ENCODE measurements at regions not wholly inside any gene's neighbourhood (a gene's known extent, or its start where the extent isn't known, plus 50 kb on each side); places are given as distances from the start of the nearest gene placed in this dataset.

- DNase-seq (ENCODE audit: low read depth in 4 of 4, low spot score in 3 of 4): no peak
These were observed 1292.8 kb upstream of the TENM3 start for GRCh38 chr4:180950377-180950776.

- DNase-seq (ENCODE audit: low read depth in 4 of 4, low spot score in 3 of 4): no peak
These were observed 1291.9 kb upstream of the TENM3 start for GRCh38 chr4:180951312-180951711.

- DNase-seq (ENCODE audit: low read depth in 4 of 4, low spot score in 3 of 4): no peak
These were observed 1289.6 kb upstream of the TENM3 start for GRCh38 chr4:180953572-180953971.

DNA sequence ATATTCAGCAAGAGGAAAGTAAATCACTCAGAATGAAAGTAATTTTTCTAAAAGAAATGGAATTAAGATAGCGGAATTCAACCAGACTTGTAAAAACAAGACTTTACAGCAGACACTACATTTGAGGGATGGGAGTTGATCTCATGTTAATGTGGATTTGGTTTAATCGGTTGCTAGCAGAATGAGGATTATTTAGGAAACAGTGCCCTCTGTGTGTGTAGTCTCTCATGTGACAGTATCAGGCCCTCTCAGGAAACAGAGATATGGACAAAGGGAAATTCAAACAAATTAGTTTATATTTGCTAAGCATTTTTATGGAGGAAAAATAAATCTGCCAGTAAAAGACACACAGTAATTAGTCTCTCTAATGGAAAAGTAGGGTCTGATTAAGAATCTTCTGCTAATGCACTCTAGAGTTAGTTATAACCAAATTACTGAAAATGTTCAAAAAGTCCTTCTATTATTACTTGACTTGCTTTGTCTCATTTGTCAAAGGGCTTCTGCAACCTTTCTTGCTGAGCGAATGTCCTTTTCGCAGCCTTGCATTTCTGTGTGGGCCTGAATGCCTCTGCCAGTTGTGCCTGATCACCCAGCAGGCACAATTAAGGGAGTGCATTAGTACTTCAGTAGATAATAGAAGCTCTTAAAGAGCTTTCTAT is 1282.3 kb upstream of the TENM3 start:
- DNase-seq (ENCODE audit: low read depth in 4 of 4, low spot score in 3 of 4): no peak

DNA sequence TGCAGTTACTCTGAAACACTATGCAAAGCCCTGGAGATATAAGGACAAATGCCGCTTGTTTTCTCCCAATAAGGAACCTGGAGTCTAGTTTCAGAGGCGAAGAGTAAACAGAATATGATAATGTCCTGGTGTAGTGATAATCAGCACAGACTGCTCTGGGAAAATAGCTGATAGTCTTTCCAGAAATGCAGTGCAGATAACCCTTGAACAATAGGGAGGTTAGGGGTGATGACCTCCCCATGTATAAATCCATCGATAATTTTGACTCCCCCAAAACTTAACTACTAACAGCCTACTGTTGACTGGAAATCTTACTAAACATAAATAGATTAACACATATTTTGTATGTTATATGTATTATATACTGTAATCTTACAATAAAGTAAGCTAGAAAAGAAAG is 1280.9 kb upstream of the TENM3 start:
- DNase-seq (ENCODE audit: low read depth in 4 of 4, low spot score in 3 of 4): no peak

DNA sequence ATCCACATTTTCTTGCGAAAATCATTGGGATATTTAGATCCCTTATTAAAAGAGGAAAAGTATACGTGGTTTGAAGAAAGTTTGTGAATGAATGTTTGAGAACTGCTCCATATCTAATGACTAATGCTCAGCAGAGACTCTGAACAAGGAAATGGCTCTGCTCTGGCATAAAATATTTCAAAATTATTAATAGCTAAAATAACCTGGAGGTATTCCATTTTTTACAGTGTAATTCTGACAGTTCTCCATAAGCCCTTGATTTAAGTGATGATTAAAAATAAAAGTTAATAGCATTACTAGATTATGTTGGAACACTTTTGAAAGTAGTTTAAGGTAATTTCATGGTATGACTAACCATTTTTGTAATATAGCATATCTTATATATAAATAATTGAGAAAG is 1276.9 kb upstream of the TENM3 start:
- DNase-seq (ENCODE audit: low read depth in 4 of 4, low spot score in 3 of 4): no peak

GRCh38 chr4:180967936-180968335 is 1275.3 kb upstream of the TENM3 start:
- DNase-seq (ENCODE audit: low read depth in 4 of 4, low spot score in 3 of 4): no peak

DNA sequence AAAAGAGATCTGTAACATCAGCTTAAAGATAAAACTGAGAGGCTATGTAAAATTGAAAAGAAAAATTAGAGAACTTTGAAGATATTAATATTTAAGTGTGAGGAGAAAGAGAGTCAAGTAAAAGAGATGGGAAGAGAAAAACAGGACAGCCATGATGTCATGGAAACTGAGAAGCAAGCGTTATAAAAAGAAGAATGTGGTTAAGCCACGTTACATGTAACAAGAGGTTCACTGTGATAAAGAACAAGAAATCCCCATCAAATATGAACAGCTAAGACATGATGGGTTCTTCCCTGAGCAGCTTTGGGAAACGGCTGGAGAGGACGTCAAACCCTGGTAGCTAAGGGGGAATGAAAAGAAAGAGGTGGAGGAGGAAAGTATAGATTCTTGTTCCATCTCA is 1269.3 kb upstream of the TENM3 start:
- DNase-seq (ENCODE audit: low read depth in 4 of 4, low spot score in 3 of 4): no peak

- no peak for DNase-seq (ENCODE audit: low read depth in 4 of 4, low spot score in 3 of 4)
These were observed 1252.3 kb upstream of the TENM3 start for GRCh38 chr4:180990931-180991330.

GRCh38 chr4:180993244-180993836 is 1249.9 kb upstream of the TENM3 start:
- no peak for DNase-seq (ENCODE audit: low read depth in 4 of 4, low spot score in 3 of 4)

DNA sequence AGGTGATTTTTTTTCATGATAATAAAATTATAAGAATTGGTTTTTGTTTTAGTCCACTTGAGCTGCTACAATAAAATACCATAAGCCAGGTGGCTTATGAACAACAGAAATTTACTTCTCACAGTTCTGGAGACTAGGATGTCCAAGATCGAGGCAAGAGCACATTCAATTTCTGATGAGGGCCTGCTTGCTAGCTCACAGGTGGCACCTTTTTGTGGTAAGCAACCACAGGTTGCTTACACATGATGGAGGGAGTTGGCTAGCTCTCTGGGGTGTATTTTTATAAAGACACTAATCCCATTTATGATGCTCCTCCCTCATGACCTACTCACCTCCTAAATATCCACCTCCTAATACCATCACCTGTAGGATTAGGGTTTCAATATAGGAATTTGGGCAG is 1248.5 kb upstream of the TENM3 start:
- no peak for DNase-seq (ENCODE audit: low read depth in 4 of 4, low spot score in 3 of 4)

GRCh38 chr4:180999217-180999616 is 1244.0 kb upstream of the TENM3 start:
- no peak for DNase-seq (ENCODE audit: low read depth in 4 of 4, low spot score in 3 of 4)

- DNase-seq (ENCODE audit: low read depth in 4 of 4, low spot score in 3 of 4): no peak
These were observed 1239.1 kb upstream of the TENM3 start for GRCh38 chr4:181004056-181004455.

DNA sequence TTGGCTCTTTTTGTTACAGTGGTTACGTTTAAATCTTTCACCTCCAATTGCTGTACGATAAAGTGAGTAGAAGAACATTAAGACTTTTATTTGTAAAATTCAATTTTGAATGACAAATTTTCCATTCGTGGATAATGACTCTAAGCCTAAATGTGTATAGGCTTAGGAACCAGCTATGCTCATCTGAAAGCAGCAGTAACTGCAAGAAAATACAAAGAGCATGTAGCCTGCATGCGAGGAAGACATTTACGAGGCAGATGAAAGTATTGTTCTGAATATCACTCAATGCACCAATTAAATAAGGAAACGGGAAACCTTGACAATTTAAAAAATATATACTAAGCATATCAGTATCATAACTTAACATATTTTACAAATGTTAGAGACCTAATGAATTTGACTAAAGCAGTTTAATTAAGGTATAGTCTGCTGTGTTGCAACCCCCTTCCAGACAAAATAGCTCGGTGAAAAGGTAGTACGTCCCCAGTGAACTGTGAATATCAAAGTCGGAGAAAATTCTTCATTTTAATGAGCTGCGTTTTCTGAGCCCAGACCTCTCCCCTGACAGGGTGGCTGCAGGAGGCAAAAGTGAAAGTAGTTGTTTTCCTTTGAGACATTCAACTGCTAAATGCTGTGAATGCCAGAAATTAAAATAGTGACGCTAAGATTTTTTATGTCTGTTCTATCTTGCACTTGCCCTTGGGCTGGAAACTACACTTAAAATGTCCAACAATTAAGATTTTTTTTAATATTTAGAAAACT is 1236.5 kb upstream of the TENM3 start:
- DNase-seq (ENCODE audit: low read depth in 4 of 4, low spot score in 3 of 4): peak in 1 of 4 donors; percentile 8

GRCh38 chr4:181007751-181008150 is 1235.5 kb upstream of the TENM3 start:
- peak in 1 of 4 donors; percentile 16 for DNase-seq (ENCODE audit: low read depth in 4 of 4, low spot score in 3 of 4)

DNA sequence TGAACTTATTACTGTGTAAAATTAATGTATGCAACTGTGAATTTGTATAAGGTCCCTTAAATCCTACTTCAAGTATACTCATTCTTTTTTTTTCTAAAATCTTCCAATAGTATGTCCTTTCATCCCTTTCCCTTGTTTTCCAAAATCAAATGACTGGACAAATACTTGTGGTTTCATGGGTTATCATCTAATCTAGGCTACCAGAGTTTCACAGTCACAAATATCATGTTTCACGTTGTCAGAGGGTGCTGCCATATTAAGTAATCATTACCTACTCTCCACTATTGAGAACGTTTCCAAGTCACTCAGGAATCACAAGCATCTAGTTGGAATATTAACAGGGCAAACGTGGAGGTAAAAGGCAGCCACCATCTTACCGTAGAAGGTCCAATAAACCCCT is 1235.0 kb upstream of the TENM3 start:
- DNase-seq (ENCODE audit: low read depth in 4 of 4, low spot score in 3 of 4): no peak

GRCh38 chr4:181013162-181013561 is 1230.0 kb upstream of the TENM3 start:
- DNase-seq (ENCODE audit: low read depth in 4 of 4, low spot score in 3 of 4): no peak

DNA sequence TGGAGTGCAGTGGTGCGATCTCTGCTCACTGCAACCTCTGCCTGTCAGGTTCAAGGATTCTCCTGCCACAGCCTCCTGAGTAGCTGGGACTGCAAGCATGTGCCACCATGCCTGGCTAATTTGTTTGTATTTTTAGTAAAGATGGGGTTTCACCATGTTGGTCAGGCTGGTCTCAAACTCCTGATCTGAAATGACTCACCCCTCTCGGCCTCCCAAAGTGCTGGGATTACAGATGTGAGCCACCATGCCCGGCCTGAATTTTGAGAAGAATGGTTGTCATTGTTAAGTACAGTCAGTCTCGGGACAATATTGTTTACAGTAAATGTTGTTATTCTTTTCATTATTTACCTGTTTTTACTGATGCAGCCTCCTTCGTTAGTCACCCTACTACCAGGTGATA is 1226.2 kb upstream of the TENM3 start:
- no peak for DNase-seq (ENCODE audit: low read depth in 4 of 4, low spot score in 3 of 4)

DNA sequence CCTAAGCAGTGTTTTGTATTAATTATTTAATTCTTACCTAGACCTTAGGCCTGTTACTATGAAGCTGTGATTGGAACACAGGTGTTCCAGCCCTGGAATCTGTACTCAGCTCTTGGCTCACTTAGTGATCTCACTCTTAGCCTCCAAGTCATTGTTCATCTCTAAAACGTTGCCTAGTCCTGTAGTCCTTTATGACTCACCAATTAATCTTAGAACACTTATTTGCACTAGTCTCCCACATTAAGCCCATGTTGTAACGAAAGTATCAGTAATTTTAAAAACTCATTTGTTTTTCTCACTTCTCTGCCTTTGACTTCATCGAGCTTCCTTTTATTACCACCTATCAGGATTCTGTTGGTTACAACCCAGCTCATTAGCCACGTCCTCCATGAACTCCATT is 1224.7 kb upstream of the TENM3 start:
- no peak for DNase-seq (ENCODE audit: low read depth in 4 of 4, low spot score in 3 of 4)

- DNase-seq (ENCODE audit: low read depth in 4 of 4, low spot score in 3 of 4): peak in 2 of 4 donors; percentile 12 to 31
These were observed 1224.3 kb upstream of the TENM3 start for GRCh38 chr4:181018913-181019312.

GRCh38 chr4:181020456-181020855 is 1222.7 kb upstream of the TENM3 start:
- peak in 2 of 4 donors; percentile 15 to 26 for DNase-seq (ENCODE audit: low read depth in 4 of 4, low spot score in 3 of 4)

GRCh38 chr4:181021213-181021612 is 1222.0 kb upstream of the TENM3 start:
- no peak for DNase-seq (ENCODE audit: low read depth in 4 of 4, low spot score in 3 of 4)
